Right cardiac atrium (tissue), 5 donors: ENCODE measurements at regions not wholly inside any gene's neighbourhood (a gene's known extent, or its start where the extent isn't known, plus 50 kb on each side); places are given as distances from the start of the nearest gene placed in this dataset.

Experiments
- ATAC-seq, 2 donors: fragments of 200-7000 bp; cut with Tn5 transposase; one replicate each; pipeline versions ENCODE4 v1.8.0 to v1.9.1; 2020; ENCODE audit warnings: moderate library complexity in 2 of 2, mild to moderate bottlenecking in 1 of 2
- DNase-seq, 3 donors: peaks; one replicate each; pipeline ENCODE4 v3.0.0-alpha.2; 2020
- H3K27ac ChIP-seq: one replicate; pipeline ENCODE4 v1.5.1; 2013; ENCODE audit warnings: mild to moderate bottlenecking, low read length, control low read depth, moderate library complexity
- H3K27me3 ChIP-seq: one replicate; pipeline ENCODE4 v1.6.1; 2013; ENCODE audit not compliant: control insufficient read depth, insufficient read depth
- H3K4me1 ChIP-seq: one replicate; pipeline ENCODE4 v1.6.1; 2013; ENCODE audit warnings: low read length; ENCODE audit not compliant: control insufficient read depth, insufficient read depth
- H3K4me3 ChIP-seq: one replicate; pipeline ENCODE4 v1.5.1; 2013; ENCODE audit warnings: low read length, control low read depth
- H3K9me3 ChIP-seq: one replicate; pipeline ENCODE4 v1.6.1; 2013; ENCODE audit warnings: low read length; ENCODE audit not compliant: control insufficient read depth
- WGBS: extraction: QIAGEN DNeasy Blood & Tissue Kit; methylation state at CpG from one replicate; pipeline ENCODE4 v1.1.7; 2013; 5-methylcytosine and 5-hydroxymethylcytosine counted together
- intact Hi-C, 4 donors: fragments of 100-400 bp; cut with DNase I; formaldehyde crosslinking; loops; one replicate each; pipeline versions ENCODE4 v1.11.0 to v1.14.0; 2022 to 2023
- donor health status: healthy with polysubstance abuse.
- donor health status: DM: no; HTN: yes; CAD: no.
- donor health status: DM: no; HTN: no; CAD: no.
- donor health status: DM: no; HTN: yes; CAD: no; lungs with severe emphysema.
- donor health status: DM: yes; HTN: yes; CAD: no.

GRCh38 chr2:76320716-76321115 is 610.0 kb upstream of the GCFC2 start:
- intact Hi-C loops: no loop called here
- no peak for ATAC-seq
- Histone ChIP-seq H3K27ac (no peak overlapping the region), H3K4me3 (no peak overlapping the region), H3K27me3 (no peaks in the 10 kb centered on the region), H3K4me1 (no peaks in the 10 kb centered on the region), H3K9me3 (no peaks in the 10 kb centered on the region)
- no peak for DNase-seq

- no peaks in the 10 kb centered on the region for H3K9me3 ChIP-seq
- no peak for DNase-seq
- no peak overlapping the region for H3K27ac ChIP-seq
- H3K27me3 ChIP-seq: no peaks in the 10 kb centered on the region
- H3K4me3 ChIP-seq: no peak overlapping the region
- 48% methylated on average over 4 of the region's 4 CpGs for WGBS
- no peaks in the 10 kb centered on the region for H3K4me1 ChIP-seq
- intact Hi-C loops: no loop called here
- ATAC-seq: no peak
These were observed 608.2 kb upstream of the GCFC2 start for GRCh38 chr2:76318848-76319360.

GRCh38 chr2:76316691-76317090 is 606.0 kb upstream of the GCFC2 start:
- H3K27me3 ChIP-seq: no peaks in the 10 kb centered on the region
- no peak for ATAC-seq
- WGBS: 77% methylated on average over 6 of the region's 6 CpGs
- H3K4me1 ChIP-seq: no peaks in the 10 kb centered on the region
- DNase-seq: no peak
- H3K9me3 ChIP-seq: no peaks in the 10 kb centered on the region
- intact Hi-C loops: no loop called here
- no peak overlapping the region for H3K4me3 ChIP-seq
- no peak overlapping the region for H3K27ac ChIP-seq

- Histone ChIP-seq H3K4me1 (no peaks in the 10 kb centered on the region), H3K9me3 (no peaks in the 10 kb centered on the region), H3K27me3 (no peaks in the 10 kb centered on the region), H3K27ac (no peak overlapping the region), H3K4me3 (no peak overlapping the region)
- ATAC-seq (no peak), DNase-seq (no peak)
- 25% methylated on average over 3 of the region's 3 CpGs for WGBS
- intact Hi-C loops: no loop called here
These were observed 603.7 kb upstream of the GCFC2 start for GRCh38 chr2:76314271-76315020.

GRCh38 chr2:76312236-76312635 is 601.5 kb upstream of the GCFC2 start:
- no peaks in the 10 kb centered on the region for H3K27me3 ChIP-seq
- DNase-seq (no peak), ATAC-seq (no peak)
- H3K27ac ChIP-seq: no peak overlapping the region
- 64% methylated on average over 4 of the region's 4 CpGs for WGBS
- intact Hi-C loops: no loop called here
- no peaks in the 10 kb centered on the region for H3K9me3 ChIP-seq
- H3K4me1 ChIP-seq: no peaks in the 10 kb centered on the region
- H3K4me3 ChIP-seq: no peak overlapping the region

GRCh38 chr2:76311728-76312127 is 601.0 kb upstream of the GCFC2 start:
- DNase-seq (no peak), ATAC-seq (no peak)
- Histone ChIP-seq H3K27ac (no peak overlapping the region), H3K9me3 (no peaks in the 10 kb centered on the region), H3K4me3 (no peak overlapping the region), H3K4me1 (no peaks in the 10 kb centered on the region), H3K27me3 (no peaks in the 10 kb centered on the region)
- intact Hi-C loops: no loop called here
- WGBS: 54% methylated on average over 4 of the region's 4 CpGs

- DNase-seq (no peak), ATAC-seq (no peak)
- Histone ChIP-seq H3K4me1 (no peaks in the 10 kb centered on the region), H3K27me3 (no peaks in the 10 kb centered on the region), H3K4me3 (no peak overlapping the region), H3K27ac (no peak overlapping the region), H3K9me3 (no peaks in the 10 kb centered on the region)
- 52% methylated on average over 2 of the region's 2 CpGs for WGBS
- intact Hi-C loops: no loop called here
These were observed 600.3 kb upstream of the GCFC2 start for GRCh38 chr2:76310894-76311633.

- intact Hi-C loops: no loop called here
- Histone ChIP-seq H3K27me3 (no peaks in the 10 kb centered on the region), H3K4me3 (no peak overlapping the region), H3K4me1 (no peaks in the 10 kb centered on the region), H3K27ac (no peak overlapping the region), H3K9me3 (no peaks in the 10 kb centered on the region)
- ATAC-seq (no peak), DNase-seq (no peak)
These were observed 596.8 kb upstream of the GCFC2 start for GRCh38 chr2:76307495-76307894.

- ATAC-seq (no peak), DNase-seq (no peak)
- Histone ChIP-seq H3K4me1 (no peaks in the 10 kb centered on the region), H3K27me3 (no peaks in the 10 kb centered on the region), H3K4me3 (no peak overlapping the region), H3K9me3 (no peaks in the 10 kb centered on the region), H3K27ac (no peak overlapping the region)
- intact Hi-C loops: no loop called here
These were observed 587.3 kb upstream of the GCFC2 start for GRCh38 chr2:76298041-76298440.

- Histone ChIP-seq H3K4me3 (no peak overlapping the region), H3K4me1 (no peaks in the 10 kb centered on the region), H3K27me3 (no peaks in the 10 kb centered on the region), H3K27ac (no peak overlapping the region), H3K9me3 (no peaks in the 10 kb centered on the region)
- WGBS: 78% methylated on average over 3 of the region's 3 CpGs
- no peak for DNase-seq
- intact Hi-C loops: no loop called here
- no peak for ATAC-seq
These were observed 585.7 kb upstream of the GCFC2 start for GRCh38 chr2:76296438-76296837.

GRCh38 chr2:76295762-76296161 is 585.0 kb upstream of the GCFC2 start:
- intact Hi-C loops: no loop called here
- DNase-seq: no peak

More at GRCh38 chr2:76295762-76296161, 585.0 kb upstream of the GCFC2 start:
- ATAC-seq: no peak
- H3K27me3 ChIP-seq: no peaks in the 10 kb centered on the region
- no peaks in the 10 kb centered on the region for H3K9me3 ChIP-seq
- no peak overlapping the region for H3K27ac ChIP-seq
- H3K4me3 ChIP-seq: no peak overlapping the region
- H3K4me1 ChIP-seq: no peaks in the 10 kb centered on the region
